Kidney (tissue), 13 donors: ENCODE measurements at regions not wholly inside any gene's neighbourhood (a gene's known extent, or its start where the extent isn't known, plus 50 kb on each side); places are given as distances from the start of the nearest gene placed in this dataset.

Experiments used
- DNase-seq, 5 donors: peaks; one replicate each; pipeline ENCODE4 v3.0.0-alpha.2; 2013 to 2020
- FAIRE-seq: peaks from 2 replicates; lab custom pipeline; 2012; peaks lifted over from hg19 to GRCh38; lab: Jason Lieb, UNC
- H3K27ac ChIP-seq, 2 donors: one replicate each; pipeline ENCODE4 v1.7.0; 2013; ENCODE audit warnings: low read depth in 2 of 2, low read length in 2 of 2, inconsistent platforms in 1 of 2
- H3K27me3 ChIP-seq: one replicate; pipeline ENCODE4 v1.7.1; 2013; ENCODE audit warnings: low read length, inconsistent platforms; ENCODE audit not compliant: control insufficient read depth, insufficient read depth
- H3K36me3 ChIP-seq, 3 donors: one replicate each; pipeline versions ENCODE4 v1.7.0 to v1.7.1; 2013; ENCODE audit warnings: low read length in 3 of 3, control low read depth in 1 of 3, inconsistent platforms in 1 of 3; ENCODE audit not compliant: insufficient read depth in 3 of 3, control insufficient read depth in 2 of 3
- H3K4me1 ChIP-seq, 3 donors: one replicate each; pipeline versions ENCODE4 v1.7.0 to v1.7.1; 2013; ENCODE audit warnings: low read length in 3 of 3, inconsistent platforms in 1 of 3, low read depth in 1 of 3; ENCODE audit not compliant: control insufficient read depth in 2 of 3, insufficient read depth in 2 of 3
- H3K4me3 ChIP-seq, 3 donors: one replicate each; pipeline versions ENCODE4 v1.7.0 to v1.8.1; 2013; ENCODE audit warnings: low read length in 3 of 3, control low read depth in 1 of 3, inconsistent platforms in 1 of 3
- H3K9ac ChIP-seq, 3 donors: one replicate each; pipeline versions ENCODE4 v1.7.0 to v1.7.1; 2013; ENCODE audit warnings: low read length in 3 of 3, control low read depth in 1 of 3, inconsistent platforms in 1 of 3
- H3K9me3 ChIP-seq, 3 donors: one replicate each; pipeline versions ENCODE4 v1.7.0 to v1.7.1; 2013; ENCODE audit warnings: low read length in 3 of 3, control low read depth in 1 of 3, inconsistent platforms in 1 of 3; ENCODE audit not compliant: control insufficient read depth in 2 of 3, insufficient read depth in 1 of 3
- CTCF ChIP-seq: IDR thresholded peaks from 3 replicates; pipeline ENCODE4 v1.5.1; 2012; ENCODE audit warnings: mild to moderate bottlenecking, moderate library complexity, borderline replicate concordance; ENCODE audit not compliant: insufficient read depth; ENCODE audit errors: extremely low read depth
- intact Hi-C: fragments of 100-400 bp; cut with DNase I; formaldehyde crosslinking; loops from one replicate; pipeline ENCODE4 v1.11.1; 2022
- donor health status: control.
- donor health status: control.
- donor health status: control.
- donor health status: control.
- donor health status: control.
- donor health status: DM: yes; HTN: yes; CAD: no.
- donor health status: Normal renal cell carcinoma (clear cell type).

GRCh38 chr16:73543331-73543969, 495.5 kb upstream of the ZFHX3 start:
- DNase-seq = no peak
- Histone ChIP-seq H3K27ac (no peak overlapping the region), H3K9me3 (no peaks in the 10 kb centered on the region), H3K27me3 (peaks cover 20% of the 10 kb centered on the region), H3K9ac (no peak overlapping the region), H3K36me3 (no peaks in the 10 kb centered on the region), H3K4me1 (no peaks in the 10 kb centered on the region), H3K4me3 (no peak overlapping the region)
- TF ChIP-seq CTCF = no peak
- intact Hi-C loops = no loop called here
- no peak for FAIRE-seq

GRCh38 chr16:73542885-73543284, 495.0 kb upstream of the ZFHX3 start:
- intact Hi-C loops = no loop called here
- peaks cover 19% of the 10 kb centered on the region for H3K27me3 ChIP-seq

GRCh38 chr16:73537921-73538320, 490.0 kb upstream of the ZFHX3 start:
- Histone ChIP-seq H3K27ac (no peak overlapping the region), H3K36me3 (no peaks in the 10 kb centered on the region), H3K9ac (no peak overlapping the region), H3K9me3 (no peaks in the 10 kb centered on the region), H3K27me3 (no peaks in the 10 kb centered on the region), H3K4me1 (no peaks in the 10 kb centered on the region), H3K4me3 (no peak overlapping the region)
- FAIRE-seq (no peak), DNase-seq (no peak)
- intact Hi-C loops = no loop called here
- no peak for TF ChIP-seq CTCF

More at GRCh38 chr16:73542885-73543284, 495.0 kb upstream of the ZFHX3 start:
- no peaks in the 10 kb centered on the region for H3K9me3 ChIP-seq
- no peak for TF ChIP-seq CTCF
- H3K9ac ChIP-seq = no peak overlapping the region
- no peaks in the 10 kb centered on the region for H3K36me3 ChIP-seq
- peak in 1 of 5 donors; percentile 39 for DNase-seq
- no peak for FAIRE-seq
- no peak overlapping the region for H3K4me3 ChIP-seq
- no peak overlapping the region for H3K27ac ChIP-seq
- H3K4me1 ChIP-seq = no peaks in the 10 kb centered on the region

- Histone ChIP-seq H3K27ac (no peak overlapping the region), H3K9ac (no peak overlapping the region), H3K4me1 (no peaks in the 10 kb centered on the region), H3K9me3 (no peaks in the 10 kb centered on the region), H3K4me3 (no peak overlapping the region), H3K36me3 (no peaks in the 10 kb centered on the region), H3K27me3 (no peaks in the 10 kb centered on the region)
- TF ChIP-seq CTCF = no peak
- DNase-seq (no peak), FAIRE-seq (no peak)
- intact Hi-C loops = no loop called here
These were observed 489.0 kb upstream of the ZFHX3 start for GRCh38 chr16:73536931-73537330.
